ENCODE measurements at regions not wholly inside any gene's neighbourhood (a gene's known extent, or its start where the extent isn't known, plus 50 kb on each side); places are given as distances from the start of the nearest gene placed in this dataset.

- TF ChIP-seq ZNF777 (CRISPR knock-in tag; IDR thresholded peaks at IDR 0.05) (no peak), JUNB (CRISPR knock-in tag; IDR thresholded peaks at IDR 0.05; ENCODE audit: borderline replicate concordance) (no peak)
Observed at GRCh38 chr2:199684168-199684567, 166.8 kb downstream of the FTCDNL1 start.
